ENCODE measurements at regions not wholly inside any gene's neighbourhood (a gene's known extent, or its start where the extent isn't known, plus 50 kb on each side); places are given as distances from the start of the nearest gene placed in this dataset.
"Not testable (repeated sequence)": the region's sequence is repeated elsewhere in the genome, so short reads cannot be mapped to it uniquely, and the experiment has no call there.

GRCh38 chr16:52921104-52921503 lies 131.6 kb downstream of the CHD9NB start:
- intact Hi-C loops (cut with DNase I): no loop called here

GRCh38 chr16:52920331-52920730 lies 132.4 kb downstream of the CHD9NB start:
- no peak for DNase-seq (ENCODE audit: extremely low spot score)
- Histone ChIP-seq H3K27ac (replicated peaks in 1 of 4) (no peak overlapping the region), H3K4me3 (no peak overlapping the region), H3K9me3 (no peaks in the 10 kb centered on the region), H3K4me1 (no peaks in the 10 kb centered on the region), H3K27me3 (no peaks in the 10 kb centered on the region), H3K36me3 (no peaks in the 10 kb centered on the region)
- intact Hi-C loops (cut with DNase I): no loop called here
- TF ChIP-seq POLR2A (IDR thresholded peaks at IDR 0.05; ENCODE audit: low read depth) (no peak), POLR2AphosphoS5 (IDR thresholded peaks at IDR 0.05) (no peak), CTCF (IDR thresholded peaks at IDR 0.05) (no peak), EP300 (IDR thresholded peaks at IDR 0.05) (no peak)
- 76% methylated on average over 5 of the region's 5 CpGs for WGBS

More at GRCh38 chr16:52921104-52921503, 131.6 kb downstream of the CHD9NB start:
- H3K27ac ChIP-seq (replicated peaks in 1 of 4): no peak overlapping the region
- H3K4me3 ChIP-seq: no peak overlapping the region
- no peaks in the 10 kb centered on the region for H3K36me3 ChIP-seq
- WGBS: 73% methylated on average over 8 of the region's 8 CpGs
- no peaks in the 10 kb centered on the region for H3K4me1 ChIP-seq
- no peaks in the 10 kb centered on the region for H3K9me3 ChIP-seq
- H3K27me3 ChIP-seq: no peaks in the 10 kb centered on the region
- DNase-seq (ENCODE audit: extremely low spot score): no peak
- TF ChIP-seq POLR2A (IDR thresholded peaks at IDR 0.05; ENCODE audit: low read depth) (no peak), CTCF (IDR thresholded peaks at IDR 0.05) (no peak), POLR2AphosphoS5 (IDR thresholded peaks at IDR 0.05) (no peak), EP300 (IDR thresholded peaks at IDR 0.05) (no peak)

GRCh38 chr16:52914428-52914827 lies 138.3 kb downstream of the CHD9NB start:
- no peak overlapping the region for H3K27ac ChIP-seq (replicated peaks in 1 of 4)
- TF ChIP-seq POLR2AphosphoS5 (IDR thresholded peaks at IDR 0.05) (no peak), CTCF (IDR thresholded peaks at IDR 0.05) (no peak), POLR2A (IDR thresholded peaks at IDR 0.05; ENCODE audit: low read depth) (no peak), EP300 (IDR thresholded peaks at IDR 0.05) (no peak)
- H3K27me3 ChIP-seq: no peaks in the 10 kb centered on the region
- intact Hi-C loops (cut with DNase I): loop anchor here (5.0 kb wide), 1 partner anchor 722 kb away; no protein-coding TSS in a partner anchor
- no peaks in the 10 kb centered on the region for H3K4me1 ChIP-seq
- H3K36me3 ChIP-seq: no peaks in the 10 kb centered on the region
- H3K9me3 ChIP-seq: no peaks in the 10 kb centered on the region
- H3K4me3 ChIP-seq: no peak overlapping the region
- DNase-seq (ENCODE audit: extremely low spot score): no peak
- WGBS: 67% methylated on average over 2 of the region's 2 CpGs

- peak; percentile 34 to 68 (median 57) for TF ChIP-seq CTCF (IDR thresholded peaks at IDR 0.05)
- no peak for TF ChIP-seq EP300 (IDR thresholded peaks at IDR 0.05)
- no peak for TF ChIP-seq POLR2A (IDR thresholded peaks at IDR 0.05; ENCODE audit: low read depth)
- no peaks in the 10 kb centered on the region for H3K27me3 ChIP-seq
- DNase-seq (ENCODE audit: extremely low spot score): no peak
These were observed 140.0 kb downstream of the CHD9NB start for GRCh38 chr16:52912565-52913173.

GRCh38 chr16:52908057-52908456 lies 144.6 kb downstream of the CHD9NB start:
- H3K4me3 ChIP-seq; DNase-seq (ENCODE audit: extremely low spot score); H3K36me3 ChIP-seq; H3K27ac ChIP-seq (replicated peaks in 1 of 4); intact Hi-C loops (cut with DNase I); H3K9me3 ChIP-seq; H3K27me3 ChIP-seq; H3K4me1 ChIP-seq: not testable (repeated sequence)
- 89% methylated on average over 6 of the region's 6 CpGs for WGBS

More at GRCh38 chr16:52912565-52913173, 140.0 kb downstream of the CHD9NB start:
- 14% methylated on average over 7 of the region's 7 CpGs for WGBS
- no peaks in the 10 kb centered on the region for H3K9me3 ChIP-seq
- no peaks in the 10 kb centered on the region for H3K36me3 ChIP-seq
- intact Hi-C loops (cut with DNase I): loop anchor here (5.0 kb wide), 1 partner anchor 720 kb away; no protein-coding TSS in a partner anchor
- no peak overlapping the region for H3K27ac ChIP-seq (replicated peaks in 1 of 4)
- H3K4me3 ChIP-seq: no peak overlapping the region
- no peaks in the 10 kb centered on the region for H3K4me1 ChIP-seq
